SK-N-MC (cell line): ENCODE measurements at regions not wholly inside any gene's neighbourhood (a gene's known extent, or its start where the extent isn't known, plus 50 kb on each side); places are given as distances from the start of the nearest gene placed in this dataset.

Experiments used
- EZH2 ChIP-seq: fragments of 200-600 bp; sonication (generic); IDR thresholded peaks from one replicate; pipeline ENCODE4 v1.6.1; 2017; ENCODE audit warnings: antibody characterized with exemption
- FOXP2 ChIP-seq: optimal IDR thresholded peaks from 2 replicates; pipeline ENCODE3; 2011; ENCODE audit warnings: mild to moderate bottlenecking, moderate library complexity; ENCODE audit not compliant: insufficient read depth; ENCODE audit errors: extremely low read length, control extremely low read depth
- POLR2AphosphoS5 ChIP-seq: IDR thresholded peaks from 2 replicates; pipeline ENCODE4 v1.6.1; 2012; ENCODE audit warnings: mild to moderate bottlenecking, low read depth, low read length, borderline replicate concordance

- no peak for TF ChIP-seq POLR2AphosphoS5
- TF ChIP-seq EZH2, result no peak
- TF ChIP-seq FOXP2, result no peak
Observed at GRCh38 chr11:36848660-36849059, 250.6 kb upstream of the RAG2 start.
